GM12874 (cell line): ENCODE measurements at regions not wholly inside any gene's neighbourhood (a gene's known extent, or its start where the extent isn't known, plus 50 kb on each side); places are given as distances from the start of the nearest gene placed in this dataset.

Source experiments
- TF ChIP-seq, protein P1 (sequence below): IDR thresholded peaks from 2 replicates; pipeline ENCODE4 v1.5.1; 2011; ENCODE audit warnings: low read depth, mild to moderate bottlenecking, control low read depth, low read length, moderate library complexity; ENCODE audit not compliant: insufficient read depth

- TF ChIP-seq, protein P1, sequence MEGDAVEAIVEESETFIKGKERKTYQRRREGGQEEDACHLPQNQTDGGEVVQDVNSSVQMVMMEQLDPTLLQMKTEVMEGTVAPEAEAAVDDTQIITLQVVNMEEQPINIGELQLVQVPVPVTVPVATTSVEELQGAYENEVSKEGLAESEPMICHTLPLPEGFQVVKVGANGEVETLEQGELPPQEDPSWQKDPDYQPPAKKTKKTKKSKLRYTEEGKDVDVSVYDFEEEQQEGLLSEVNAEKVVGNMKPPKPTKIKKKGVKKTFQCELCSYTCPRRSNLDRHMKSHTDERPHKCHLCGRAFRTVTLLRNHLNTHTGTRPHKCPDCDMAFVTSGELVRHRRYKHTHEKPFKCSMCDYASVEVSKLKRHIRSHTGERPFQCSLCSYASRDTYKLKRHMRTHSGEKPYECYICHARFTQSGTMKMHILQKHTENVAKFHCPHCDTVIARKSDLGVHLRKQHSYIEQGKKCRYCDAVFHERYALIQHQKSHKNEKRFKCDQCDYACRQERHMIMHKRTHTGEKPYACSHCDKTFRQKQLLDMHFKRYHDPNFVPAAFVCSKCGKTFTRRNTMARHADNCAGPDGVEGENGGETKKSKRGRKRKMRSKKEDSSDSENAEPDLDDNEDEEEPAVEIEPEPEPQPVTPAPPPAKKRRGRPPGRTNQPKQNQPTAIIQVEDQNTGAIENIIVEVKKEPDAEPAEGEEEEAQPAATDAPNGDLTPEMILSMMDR = no peak
These were observed 438.2 kb upstream of the MAP2 start for GRCh38 chr2:208985644-208986043.

GRCh38 chr2:208990716-208991115 lies 433.1 kb upstream of the MAP2 start:
- TF ChIP-seq, protein P1 = no peak

GRCh38 chr2:208999911-209000310 lies 423.9 kb upstream of the MAP2 start:
- TF ChIP-seq, protein P1 = no peak

GRCh38 chr2:209002054-209002453 lies 421.8 kb upstream of the MAP2 start:
- TF ChIP-seq, protein P1 = no peak

GRCh38 chr2:209005371-209005770 lies 418.5 kb upstream of the MAP2 start:
- TF ChIP-seq, protein P1 = no peak

GRCh38 chr2:209008636-209009287 lies 415.1 kb upstream of the MAP2 start:
- TF ChIP-seq, protein P1 = no peak

DNA sequence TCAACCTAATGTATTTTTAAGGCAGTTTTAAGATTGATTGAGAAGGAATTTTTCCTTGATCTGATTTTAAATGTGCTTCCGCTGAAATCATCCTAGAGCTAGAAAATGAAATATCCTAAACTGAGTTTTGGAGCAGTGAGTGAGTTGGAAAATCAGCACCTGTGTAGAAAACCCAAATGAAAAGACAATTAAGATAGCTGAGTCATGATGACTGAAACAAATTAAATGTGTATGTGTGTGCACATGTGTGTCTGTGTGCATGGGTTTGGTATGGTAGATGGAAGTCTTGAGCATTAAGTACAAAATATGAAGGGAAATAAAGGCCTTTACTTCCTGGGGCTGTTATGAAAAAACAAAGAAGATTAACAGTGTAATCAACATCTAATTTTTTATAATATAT lies 394.6 kb upstream of the MAP2 start:
- TF ChIP-seq, protein P1 = no peak
